Stimulated activated naive CD4-positive, alpha-beta T cell treated with Interleukin-2 at 50 U/mL for 16 hours (primary cell): ENCODE measurements at regions not wholly inside any gene's neighbourhood (a gene's known extent, or its start where the extent isn't known, plus 50 kb on each side); places are given as distances from the start of the nearest gene placed in this dataset.
"Not testable (repeated sequence)": the region's sequence is repeated elsewhere in the genome, so short reads cannot be mapped to it uniquely, and the experiment has no call there.

Experiments
- DNase-seq: peaks from one replicate; lab custom pipeline; 2025; lab: John Stamatoyannopoulos, UW

DNA sequence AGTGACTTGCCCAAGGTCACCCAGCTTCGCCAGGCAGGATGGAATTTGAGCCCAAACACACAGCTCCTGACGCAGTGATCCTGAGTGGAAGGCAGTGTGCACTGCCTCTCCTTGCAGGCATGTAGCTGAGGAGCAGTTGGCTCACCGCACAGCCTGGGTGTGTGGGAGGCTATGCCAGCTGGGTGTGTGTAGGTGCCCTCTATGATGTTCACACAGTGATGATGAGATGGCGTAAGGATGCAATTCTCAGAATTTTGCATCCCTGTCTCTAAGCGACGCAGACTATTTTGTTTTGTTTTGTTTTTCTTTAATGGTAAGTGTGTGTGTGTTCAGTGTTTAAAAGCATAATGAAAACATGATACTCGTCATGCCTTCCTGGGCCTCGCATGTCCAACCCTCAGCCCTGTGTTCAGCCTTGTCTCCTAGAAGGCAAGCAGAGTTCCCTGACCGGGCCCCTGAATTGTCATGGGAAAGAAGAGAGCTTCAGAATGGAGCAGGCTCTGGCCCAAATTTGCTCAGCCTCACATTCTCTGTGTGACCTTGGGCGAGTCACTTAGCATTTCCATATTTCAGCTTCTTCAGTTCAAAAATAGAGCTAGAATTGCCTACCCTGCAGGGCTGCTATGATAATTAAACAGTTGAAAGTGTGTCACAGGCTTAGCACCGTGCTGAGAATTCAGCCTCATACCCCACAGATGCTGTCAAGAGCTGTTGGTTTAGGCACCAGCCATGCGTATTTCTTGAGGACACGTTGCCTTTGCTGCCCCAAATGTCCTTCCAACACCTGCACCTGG, 603.6 kb upstream of the RAB6C start:
- no peak for DNase-seq

DNA sequence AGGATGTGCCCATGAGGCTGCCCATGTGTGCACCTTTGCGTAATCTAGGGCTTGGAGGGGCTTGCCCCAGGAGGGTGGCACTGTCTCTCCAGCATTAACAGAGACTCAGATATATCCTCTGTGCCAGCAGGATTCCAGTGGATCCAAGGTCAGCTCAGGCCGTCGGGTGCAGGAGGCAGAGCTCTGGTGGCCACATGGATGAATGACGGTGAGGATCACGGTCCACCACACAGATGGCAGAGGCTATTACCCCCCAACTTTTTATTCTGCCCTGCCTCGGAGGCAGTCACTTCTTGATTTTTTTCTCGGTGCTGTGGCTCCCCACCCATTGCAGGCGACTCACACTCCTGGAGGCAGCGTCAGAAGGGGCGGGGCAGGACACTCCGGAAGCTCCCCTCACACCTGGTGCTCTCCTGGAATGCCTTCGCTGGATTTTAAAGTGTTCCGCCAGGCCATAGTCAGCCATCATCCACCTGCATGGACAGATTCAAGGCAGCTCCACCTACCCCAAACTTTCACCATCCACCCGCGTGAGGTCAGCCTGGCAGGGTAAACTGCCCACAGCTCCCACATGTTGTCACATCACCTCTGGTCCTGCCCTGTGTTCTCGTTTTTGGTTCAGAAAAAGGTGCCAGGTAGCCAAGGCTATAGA, 602.9 kb upstream of the RAB6C start:
- no peak for DNase-seq

- no peak for DNase-seq
Observed at GRCh38 chr2:129377078-129377469, 602.4 kb upstream of the RAB6C start.

- DNase-seq = no peak
Observed at GRCh38 chr2:129378186-129378585, 601.3 kb upstream of the RAB6C start.

GRCh38 chr2:129379411-129379810, 600.1 kb upstream of the RAB6C start:
- no peak for DNase-seq

- no peak for DNase-seq
Observed at GRCh38 chr2:129381789-129382188, 597.7 kb upstream of the RAB6C start.

DNA sequence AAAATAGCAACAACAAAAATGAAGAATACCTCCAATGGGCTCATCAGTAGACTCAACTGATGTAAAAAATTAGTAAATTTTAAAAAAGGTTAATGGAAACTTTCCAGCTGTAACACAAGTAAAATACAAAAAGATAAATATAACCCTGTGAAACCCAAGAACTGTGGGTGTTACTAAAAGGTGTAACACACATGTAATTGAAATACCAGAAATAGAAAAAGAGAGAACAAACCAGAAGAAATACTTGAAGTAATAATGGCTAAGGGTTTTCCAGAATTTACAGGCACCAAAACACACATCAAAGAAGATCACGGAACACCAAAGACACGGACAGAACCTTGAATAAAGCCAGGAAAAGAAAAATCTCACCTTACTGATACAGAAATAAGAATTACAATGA, 590.6 kb upstream of the RAB6C start:
- no peak for DNase-seq

GRCh38 chr2:129393816-129394215, 585.6 kb upstream of the RAB6C start:
- DNase-seq = no peak

DNA sequence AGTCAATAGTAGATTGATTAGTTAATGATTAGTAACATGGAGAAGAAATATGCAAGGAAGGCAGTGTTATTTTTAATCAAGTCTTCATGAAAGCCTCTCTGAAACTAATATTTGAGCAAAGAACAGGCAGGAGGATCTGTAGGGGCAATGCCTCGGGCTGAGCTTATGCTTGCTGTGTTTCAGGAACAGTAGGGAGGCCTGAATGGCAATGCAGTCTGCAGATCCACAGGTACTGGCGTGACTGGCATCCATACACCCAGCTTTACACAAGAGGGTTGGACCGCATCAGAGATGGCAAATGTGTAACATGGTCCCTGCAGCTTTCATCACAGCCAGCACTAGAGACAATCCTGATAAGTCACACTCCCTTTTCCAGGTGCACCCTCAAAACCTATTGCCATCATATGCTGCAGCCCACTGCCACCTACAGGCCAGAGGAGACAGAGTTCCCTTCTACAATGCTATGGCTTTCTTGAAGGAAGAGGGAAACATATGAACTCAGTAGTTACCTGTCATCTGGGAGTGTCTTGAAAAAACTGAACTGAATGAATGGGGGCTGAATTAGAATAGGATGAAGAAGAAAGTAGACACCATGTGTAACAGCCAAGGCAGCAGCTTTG, 582.4 kb upstream of the RAB6C start:
- no peak for DNase-seq

DNA sequence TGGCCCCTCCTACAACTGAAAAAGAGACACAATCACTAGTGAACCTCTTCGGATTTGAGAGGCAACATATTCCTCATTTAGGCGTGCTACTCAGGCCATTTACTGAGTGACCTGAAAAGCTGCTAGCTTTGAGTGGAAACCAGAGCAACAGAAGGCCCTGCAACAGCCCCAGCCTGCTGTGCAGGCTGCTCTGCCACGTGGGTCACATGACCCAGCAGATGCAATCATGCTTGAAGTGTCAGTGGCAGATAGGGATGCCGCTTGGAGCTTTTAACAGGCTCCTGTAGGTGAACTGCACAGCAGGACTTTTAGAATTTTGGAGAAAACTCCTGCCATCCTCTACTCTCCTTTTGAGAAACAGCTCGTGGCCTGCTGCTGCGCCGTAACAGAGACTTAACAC, 578.6 kb upstream of the RAB6C start:
- DNase-seq = no peak

- DNase-seq = no peak
Observed at GRCh38 chr2:129402076-129402475, 577.4 kb upstream of the RAB6C start.

DNA sequence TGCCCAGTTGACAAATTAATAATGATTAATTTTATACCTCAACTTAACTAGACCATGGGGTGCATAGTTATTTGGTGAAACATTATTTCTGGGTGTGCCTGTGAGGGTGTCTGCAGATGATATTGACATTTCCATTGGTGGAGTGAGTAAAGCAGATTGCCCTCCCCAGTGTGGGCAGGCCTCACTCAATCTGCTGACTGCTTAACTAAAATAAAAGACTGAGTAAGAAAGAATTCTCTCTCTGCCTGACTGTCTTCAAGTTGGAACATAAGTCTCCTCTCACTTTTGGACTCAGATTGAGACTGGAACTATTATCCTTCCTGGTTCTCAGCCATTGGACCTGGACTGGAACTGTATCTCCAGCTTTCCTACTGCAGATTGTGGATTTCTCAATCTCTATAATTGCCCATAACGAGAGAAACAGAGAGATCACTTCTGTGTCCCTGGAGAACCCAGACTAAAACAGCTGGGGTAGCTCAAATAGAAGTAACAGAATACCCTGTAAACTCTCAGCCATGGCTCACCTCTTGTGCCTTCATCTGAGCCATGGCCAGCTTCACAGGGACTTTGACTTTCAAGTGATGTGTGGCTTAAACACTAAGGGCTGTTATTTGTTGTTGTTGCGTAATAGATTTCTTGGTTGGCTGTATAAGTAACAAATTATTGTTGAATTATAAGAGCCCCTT, 575.3 kb upstream of the RAB6C start:
- no peak for DNase-seq

DNA sequence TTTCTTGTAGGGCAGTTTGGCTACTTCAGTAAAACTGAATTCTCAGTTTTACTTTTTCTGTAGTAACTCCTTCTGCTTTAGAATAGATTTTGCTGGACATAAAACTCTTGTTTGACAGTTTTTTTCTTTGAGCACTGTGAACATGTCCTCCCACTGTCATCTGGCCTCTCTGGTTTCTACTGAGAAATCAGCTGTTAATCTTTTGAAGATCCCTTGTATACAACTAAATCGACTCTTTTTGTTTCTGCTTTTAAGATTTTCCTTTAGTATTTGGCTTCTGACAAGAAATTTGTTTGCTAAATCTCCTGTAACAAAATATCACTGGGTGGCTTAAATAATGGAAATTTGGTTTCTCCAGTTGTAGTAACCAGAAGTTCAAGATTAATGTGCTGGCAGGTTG, 570.9 kb upstream of the RAB6C start:
- no peak for DNase-seq

DNA sequence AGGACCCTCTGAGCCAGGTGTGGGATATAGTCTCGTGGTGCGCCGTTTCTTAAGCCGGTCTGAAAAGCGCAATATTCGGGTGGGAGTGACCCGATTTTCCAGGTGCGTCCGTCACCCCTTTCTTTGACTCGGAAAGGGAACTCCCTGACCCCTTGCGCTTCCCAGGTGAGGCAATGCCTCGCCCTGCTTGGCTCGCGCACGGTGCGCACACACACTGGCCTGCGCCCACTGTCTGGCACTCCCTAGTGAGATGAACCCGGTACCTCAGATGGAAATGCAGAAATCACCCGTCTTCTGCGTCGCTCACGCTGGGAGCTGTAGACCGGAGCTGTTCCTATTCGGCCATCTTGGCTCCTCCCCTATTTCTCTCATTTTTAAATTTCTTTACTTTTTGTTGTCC, 562.4 kb upstream of the RAB6C start:
- DNase-seq = not testable (repeated sequence)

GRCh38 chr2:129422028-129422427, 557.4 kb upstream of the RAB6C start:
- DNase-seq = no peak

GRCh38 chr2:129428086-129428660, 551.3 kb upstream of the RAB6C start:
- DNase-seq = no peak

DNA sequence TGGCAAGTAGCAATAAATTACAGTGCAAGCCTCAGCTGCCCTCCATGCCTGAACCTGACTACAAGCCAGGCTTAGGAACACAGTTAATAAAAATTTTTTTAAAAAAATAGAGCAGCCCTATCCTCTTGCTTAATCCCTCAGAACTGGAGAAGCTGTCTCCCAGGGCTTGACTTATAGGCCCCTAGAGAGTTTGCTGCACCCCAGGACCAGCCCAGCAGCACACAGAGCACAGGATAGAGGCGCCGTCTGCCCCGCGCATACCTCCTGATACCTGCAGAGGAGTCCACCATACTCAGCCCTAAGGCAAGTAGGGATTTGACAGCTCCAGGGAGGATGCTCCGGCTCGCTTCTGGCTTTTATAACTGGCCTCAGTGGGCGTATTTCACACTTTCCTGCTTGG, 548.6 kb upstream of the RAB6C start:
- no peak for DNase-seq

GRCh38 chr2:129431881-129432280, 547.6 kb upstream of the RAB6C start:
- no peak for DNase-seq

GRCh38 chr2:129436809-129437208, 542.7 kb upstream of the RAB6C start:
- no peak for DNase-seq

DNA sequence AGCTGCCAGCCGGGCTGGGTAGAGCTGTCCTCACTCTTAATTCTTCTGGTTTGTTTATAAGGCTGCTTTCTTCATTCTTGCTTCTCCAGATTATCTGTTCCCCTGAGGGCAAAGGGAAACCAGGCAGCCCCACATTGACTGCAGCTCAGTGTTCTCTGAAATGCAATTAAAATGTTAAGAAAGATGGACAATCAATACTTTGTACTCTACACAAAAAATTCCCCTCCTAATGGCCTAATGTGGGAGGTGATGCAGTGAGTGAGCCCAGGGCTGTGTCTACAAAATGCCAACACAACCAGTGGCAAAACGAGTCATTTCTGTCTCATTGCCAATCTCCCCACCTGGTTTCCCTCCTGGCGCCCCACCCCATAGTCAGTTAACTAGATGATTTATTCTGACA, 541.7 kb upstream of the RAB6C start:
- DNase-seq = no peak

GRCh38 chr2:129438501-129439057, 540.9 kb upstream of the RAB6C start:
- no peak for DNase-seq
